T-helper 2 cell treated with Interferon-gamma antibody and Interleukin-4, amounts not matched to agents 5 μg/mL and 100 μg/mL, for 36 hours (primary cell): ENCODE measurements at regions not wholly inside any gene's neighbourhood (a gene's known extent, or its start where the extent isn't known, plus 50 kb on each side); places are given as distances from the start of the nearest gene placed in this dataset.

Experiments used
- DNase-seq: peaks from one replicate; pipeline ENCODE4 v3.0.0; 2021; ENCODE audit warnings: low spot score
- H3K27ac Mint-ChIP-seq: one replicate; pipeline ENCODE4 v1.8.0; 2021; ENCODE audit warnings: mild to moderate bottlenecking, mixed read lengths
- H3K27me3 Mint-ChIP-seq: one replicate; pipeline ENCODE4 v1.8.0; 2021; ENCODE audit warnings: low read depth, mixed read lengths
- H3K36me3 Mint-ChIP-seq: one replicate; pipeline ENCODE4 v1.8.0; 2021; ENCODE audit warnings: low read depth, mixed read lengths
- H3K4me1 Mint-ChIP-seq: one replicate; pipeline ENCODE4 v1.8.0; 2021; ENCODE audit warnings: low read depth, mixed read lengths
- H3K4me3 Mint-ChIP-seq: one replicate; pipeline ENCODE4 v1.8.0; 2022; ENCODE audit warnings: mild to moderate bottlenecking, moderate library complexity, mixed read lengths
- H3K9me3 Mint-ChIP-seq: one replicate; pipeline ENCODE4 v1.8.0; 2021; ENCODE audit warnings: mixed read lengths

DNA sequence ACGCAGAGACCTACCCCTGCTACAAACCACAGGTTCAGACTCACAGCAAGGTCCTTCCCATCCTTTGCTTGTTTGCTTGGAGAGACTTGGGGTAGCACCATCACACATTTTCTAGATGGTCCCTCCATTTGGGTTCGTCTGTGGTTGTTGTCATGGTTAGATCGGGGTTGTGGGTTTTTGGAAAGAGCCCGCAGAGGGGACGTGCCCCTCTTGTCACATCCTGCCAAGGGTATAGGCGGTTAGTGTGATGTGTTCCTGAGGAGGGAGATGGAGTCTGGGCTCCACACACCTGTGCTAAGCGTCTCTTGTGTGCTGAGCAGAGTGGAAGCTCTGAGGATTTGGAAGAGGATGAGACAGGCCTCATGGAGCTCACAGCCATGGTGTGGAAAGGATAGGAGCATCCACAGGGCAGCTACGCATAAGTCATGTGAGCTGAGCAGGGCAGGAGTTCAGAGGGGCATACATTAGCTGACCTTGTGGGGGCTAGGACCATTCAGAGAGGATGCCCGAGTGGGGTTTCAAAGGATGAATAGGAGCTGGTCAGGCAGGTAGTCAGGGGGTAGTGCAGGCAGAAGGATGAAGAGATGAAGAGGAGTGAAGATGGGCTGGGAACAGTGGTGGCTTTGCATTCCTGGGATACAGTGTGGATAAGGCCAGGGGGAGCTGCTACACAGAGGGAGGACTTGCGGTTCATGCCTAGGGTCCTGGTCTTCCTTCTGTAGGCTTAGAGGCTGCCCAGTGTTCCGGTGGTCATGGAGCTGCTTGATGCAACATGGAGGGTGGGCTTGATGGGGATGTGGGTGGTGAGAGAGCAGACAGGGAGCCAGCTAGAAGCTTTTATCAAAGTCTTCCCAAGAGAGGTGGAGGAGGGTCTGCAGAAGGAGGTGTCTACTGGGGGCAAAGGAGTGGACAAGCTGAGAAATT is 62.9 kb downstream of the ACKR3 start:
- H3K4me3 Mint-ChIP-seq = no peak overlapping the region
- no peaks in the 10 kb centered on the region for H3K27me3 Mint-ChIP-seq
- no peak overlapping the region for H3K27ac Mint-ChIP-seq
- no peaks in the 10 kb centered on the region for H3K9me3 Mint-ChIP-seq
- no peaks in the 10 kb centered on the region for H3K36me3 Mint-ChIP-seq
- peaks cover 2% of the 10 kb centered on the region for H3K4me1 Mint-ChIP-seq
- DNase-seq = no peak

DNA sequence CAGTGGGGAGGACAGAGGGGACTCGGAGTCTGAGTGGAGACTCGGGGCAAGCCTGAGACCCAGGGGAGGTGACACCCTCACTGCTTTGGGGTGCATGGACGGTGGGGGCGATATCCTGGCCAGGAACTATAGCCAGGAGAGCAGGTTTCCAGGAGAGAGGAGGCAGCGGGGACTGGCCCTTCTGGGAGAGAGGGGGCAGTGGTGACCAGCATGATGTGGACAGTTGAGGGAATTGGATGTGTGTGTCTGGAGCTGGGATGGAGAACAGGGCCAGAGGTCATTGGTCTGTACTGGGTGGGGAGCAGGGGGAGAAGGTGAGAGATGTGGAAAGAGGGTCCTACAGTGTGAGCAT is 63.6 kb downstream of the ACKR3 start:
- H3K36me3 Mint-ChIP-seq = no peaks in the 10 kb centered on the region
- no peaks in the 10 kb centered on the region for H3K27me3 Mint-ChIP-seq
- no peaks in the 10 kb centered on the region for H3K9me3 Mint-ChIP-seq
- peaks cover 2% of the 10 kb centered on the region for H3K4me1 Mint-ChIP-seq
- no peak for DNase-seq
- H3K27ac Mint-ChIP-seq = no peak overlapping the region
- H3K4me3 Mint-ChIP-seq = no peak overlapping the region

DNA sequence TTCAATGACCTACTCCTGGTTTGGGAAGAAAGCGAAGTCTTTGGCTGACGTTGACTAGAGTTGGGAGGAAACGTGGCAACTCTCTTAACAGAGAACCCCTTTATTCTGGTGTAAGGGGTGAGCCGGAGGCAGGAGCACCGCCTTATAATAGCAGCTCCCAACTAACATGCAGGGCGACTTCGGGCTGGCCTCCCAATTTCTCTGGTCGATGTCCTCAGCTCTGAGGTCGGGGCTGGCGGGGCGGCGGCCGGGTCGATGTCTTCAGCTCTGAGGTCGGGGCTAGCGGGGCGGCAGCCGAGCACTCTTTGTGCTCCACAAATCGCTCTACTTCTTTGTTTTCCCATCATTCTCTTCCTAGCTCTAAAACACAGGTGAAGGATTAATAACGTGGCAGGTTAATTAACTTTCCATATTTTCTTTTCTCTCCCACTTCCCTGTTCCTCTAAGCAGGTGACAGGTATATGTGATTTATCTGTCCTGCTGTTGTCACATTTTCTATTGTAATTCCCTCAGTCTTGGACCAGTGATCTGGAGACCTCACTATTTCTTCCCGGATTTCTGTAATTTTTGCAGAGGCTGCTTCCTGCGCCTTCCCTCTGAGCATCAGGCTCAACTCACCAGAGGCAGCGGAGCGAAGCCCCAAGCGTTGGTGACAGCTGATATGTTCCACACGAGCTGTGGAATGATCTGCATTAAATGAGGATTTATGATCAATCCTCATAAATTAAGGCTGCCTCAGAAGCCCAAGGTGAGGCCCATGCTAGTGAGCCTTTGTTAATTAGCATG is 64.3 kb downstream of the ACKR3 start:
- peaks cover 2% of the 10 kb centered on the region for H3K4me1 Mint-ChIP-seq
- no peaks in the 10 kb centered on the region for H3K27me3 Mint-ChIP-seq
- DNase-seq = no peak
- H3K4me3 Mint-ChIP-seq = no peak overlapping the region
- H3K9me3 Mint-ChIP-seq = no peaks in the 10 kb centered on the region
- no peaks in the 10 kb centered on the region for H3K36me3 Mint-ChIP-seq
- no peak overlapping the region for H3K27ac Mint-ChIP-seq

DNA sequence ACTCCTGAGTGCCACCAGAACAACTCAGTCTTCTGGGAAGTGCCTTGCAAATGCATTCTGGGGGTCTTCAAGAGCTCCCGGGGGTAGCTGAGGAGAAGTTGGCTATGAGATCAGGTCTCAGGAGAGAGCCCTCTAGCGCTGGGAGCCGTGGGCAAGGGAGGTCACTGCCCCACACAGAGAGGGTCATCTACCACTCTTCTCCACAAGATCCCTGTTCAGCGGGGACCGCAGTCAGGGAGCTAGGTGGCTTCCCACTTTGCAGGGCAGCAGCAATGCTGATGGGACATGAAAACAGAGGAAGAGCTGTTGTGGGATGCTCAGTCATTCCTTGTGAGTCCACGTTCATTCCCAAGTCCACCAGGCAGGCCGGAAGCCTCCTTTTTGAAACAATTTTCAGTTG is 66.6 kb downstream of the ACKR3 start:
- H3K36me3 Mint-ChIP-seq = no peaks in the 10 kb centered on the region
- no peak overlapping the region for H3K4me3 Mint-ChIP-seq
- no peaks in the 10 kb centered on the region for H3K27me3 Mint-ChIP-seq
- H3K27ac Mint-ChIP-seq = no peak overlapping the region
- H3K9me3 Mint-ChIP-seq = no peaks in the 10 kb centered on the region
- DNase-seq = no peak
- peaks cover 2% of the 10 kb centered on the region for H3K4me1 Mint-ChIP-seq

DNA sequence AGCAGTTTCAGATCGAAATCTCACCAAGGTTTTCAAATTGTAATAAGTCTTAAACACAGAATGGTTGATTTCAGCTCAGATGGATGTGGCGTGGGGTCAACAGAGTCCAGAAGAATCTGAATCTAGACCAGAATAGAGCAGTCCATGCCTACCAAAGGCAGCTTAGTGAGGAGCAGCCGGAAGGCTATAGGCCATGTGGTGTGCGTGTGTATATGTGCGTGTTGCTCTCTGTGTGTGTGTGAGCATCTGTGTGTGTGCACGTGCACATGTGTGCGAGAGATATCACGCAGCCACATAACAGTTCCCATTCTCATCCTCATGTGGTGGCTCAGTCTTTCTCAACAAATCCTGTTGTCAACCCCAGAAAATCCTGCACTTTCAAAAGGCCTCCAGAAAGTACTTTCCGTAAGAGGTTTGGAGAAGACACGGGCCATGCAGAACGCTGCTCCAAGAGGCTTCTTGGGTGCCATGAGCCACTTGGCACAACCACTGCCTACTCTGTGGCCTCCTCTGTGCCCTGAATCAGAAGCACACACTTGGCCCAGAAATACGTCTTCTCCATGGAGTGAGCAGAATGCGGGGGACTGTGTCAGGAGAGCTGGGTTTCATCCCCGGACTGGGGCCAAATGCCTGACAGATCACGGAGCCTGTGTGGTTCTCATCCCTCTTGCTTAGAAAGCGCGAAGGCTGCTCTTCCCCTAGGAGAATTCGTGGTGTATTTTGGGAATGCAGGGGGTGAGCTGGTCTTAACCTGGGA is 67.3 kb downstream of the ACKR3 start:
- H3K27ac Mint-ChIP-seq = no peak overlapping the region
- H3K36me3 Mint-ChIP-seq = no peaks in the 10 kb centered on the region
- H3K27me3 Mint-ChIP-seq = no peaks in the 10 kb centered on the region
- no peaks in the 10 kb centered on the region for H3K9me3 Mint-ChIP-seq
- no peak for DNase-seq
- H3K4me1 Mint-ChIP-seq = peaks cover 2% of the 10 kb centered on the region
- no peak overlapping the region for H3K4me3 Mint-ChIP-seq

DNA sequence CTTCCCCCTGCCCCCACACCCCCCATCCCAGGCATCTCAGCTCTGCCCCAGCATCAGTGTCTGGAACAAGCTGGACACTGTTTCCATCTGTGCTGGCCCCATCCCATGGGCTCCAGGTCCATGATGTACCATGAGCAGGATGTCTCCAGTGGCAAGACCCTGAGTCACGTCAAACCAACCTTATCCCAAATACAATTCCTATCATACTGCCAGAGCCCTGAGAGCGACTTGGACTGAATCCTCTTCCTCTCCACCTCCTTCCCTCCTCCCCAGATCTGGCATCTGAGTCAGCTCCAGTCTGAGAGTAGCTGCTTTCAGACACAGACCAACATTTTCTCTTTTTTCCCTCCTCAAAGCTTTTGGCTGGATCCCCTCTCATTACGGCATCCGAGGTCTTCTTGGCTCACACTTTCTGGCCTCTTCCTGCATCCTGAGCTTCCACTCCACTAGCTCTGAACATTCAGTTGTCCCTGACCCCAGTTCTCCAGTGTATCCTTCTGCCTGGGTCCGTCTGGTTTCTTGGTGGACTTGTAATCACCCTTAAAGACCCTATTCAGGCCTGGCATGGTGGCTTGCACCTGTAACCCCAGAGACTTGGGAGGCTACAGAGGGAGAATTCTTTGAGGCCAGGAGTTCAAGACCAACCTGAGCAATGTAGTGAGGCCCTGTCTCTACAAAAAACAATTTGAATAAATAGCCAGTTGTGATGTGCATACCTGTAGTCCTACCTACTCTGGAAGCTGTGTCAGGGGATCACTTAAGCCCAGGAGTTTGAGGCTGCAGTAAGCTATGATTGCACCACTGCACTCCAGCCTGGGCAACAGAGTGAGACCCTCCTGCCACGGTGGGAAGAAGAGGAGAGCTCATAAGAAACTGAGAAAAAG is 68.3 kb downstream of the ACKR3 start:
- Mint-ChIP-seq H3K4me1 (no peaks in the 10 kb centered on the region), H3K36me3 (no peaks in the 10 kb centered on the region), H3K27me3 (no peaks in the 10 kb centered on the region), H3K9me3 (no peaks in the 10 kb centered on the region), H3K4me3 (no peak overlapping the region), H3K27ac (no peak overlapping the region)
- no peak for DNase-seq

DNA sequence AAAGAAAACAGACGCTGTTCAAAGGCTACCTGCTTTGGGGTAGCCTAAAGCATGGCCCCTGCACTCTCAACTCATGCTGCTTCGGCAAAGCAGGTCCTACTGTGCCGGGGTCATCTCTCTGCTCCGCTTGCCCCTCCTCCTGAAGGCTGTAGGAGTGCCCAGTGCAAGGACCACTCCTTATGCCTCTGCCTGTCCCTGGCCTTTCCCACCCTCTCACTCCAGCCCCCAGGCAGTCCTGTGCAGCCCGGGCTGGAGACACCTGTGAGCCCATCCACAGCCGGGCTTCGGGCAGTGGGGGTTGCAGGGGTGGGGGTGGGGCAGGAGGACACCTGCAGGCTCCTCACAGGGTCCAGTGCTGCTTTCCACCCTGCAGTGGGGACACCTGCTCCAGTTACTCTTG is 69.1 kb downstream of the ACKR3 start:
- Mint-ChIP-seq H3K4me1 (no peaks in the 10 kb centered on the region), H3K27me3 (no peaks in the 10 kb centered on the region), H3K4me3 (no peak overlapping the region), H3K36me3 (no peaks in the 10 kb centered on the region), H3K9me3 (no peaks in the 10 kb centered on the region), H3K27ac (no peak overlapping the region)
- DNase-seq = no peak

DNA sequence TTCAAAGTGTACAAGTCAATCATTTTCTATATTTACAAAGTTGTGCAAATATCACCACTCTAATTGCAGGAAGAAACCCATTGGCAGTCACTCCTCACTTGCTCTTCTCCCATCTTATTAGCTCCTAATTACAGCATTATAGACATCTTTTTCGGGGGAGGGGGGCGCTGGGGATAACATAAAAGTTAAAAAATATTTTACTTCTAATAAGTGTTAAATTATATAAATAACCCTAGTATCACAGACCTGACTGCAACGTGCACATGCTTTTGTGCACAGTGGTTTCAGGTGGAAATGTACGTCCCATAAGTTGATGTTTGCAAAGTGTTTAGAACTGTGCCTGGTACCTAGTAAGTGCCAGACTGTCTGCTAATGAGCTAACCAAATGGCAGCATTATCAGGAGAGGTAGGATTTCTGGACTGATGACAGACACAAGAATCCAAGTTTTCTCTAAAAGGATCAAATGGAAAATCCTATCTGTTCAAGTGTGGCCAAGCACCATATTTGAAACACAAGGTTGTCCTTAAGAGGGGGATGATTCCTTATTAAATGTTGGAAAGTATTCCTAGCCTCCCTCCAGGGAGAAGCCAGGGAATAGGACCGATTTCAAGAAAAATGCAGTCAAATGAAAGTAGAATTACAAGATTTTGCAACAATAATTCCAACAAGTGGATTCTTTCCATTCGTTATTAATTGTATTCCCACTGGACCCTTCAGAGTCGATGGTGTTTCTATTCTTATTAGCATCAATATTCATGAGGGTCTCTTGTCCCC is 70.0 kb downstream of the ACKR3 start:
- H3K4me3 Mint-ChIP-seq = no peak overlapping the region
- no peaks in the 10 kb centered on the region for H3K9me3 Mint-ChIP-seq
- DNase-seq = no peak
- no peaks in the 10 kb centered on the region for H3K36me3 Mint-ChIP-seq
- H3K27me3 Mint-ChIP-seq = no peaks in the 10 kb centered on the region
- no peak overlapping the region for H3K27ac Mint-ChIP-seq
- no peaks in the 10 kb centered on the region for H3K4me1 Mint-ChIP-seq

DNA sequence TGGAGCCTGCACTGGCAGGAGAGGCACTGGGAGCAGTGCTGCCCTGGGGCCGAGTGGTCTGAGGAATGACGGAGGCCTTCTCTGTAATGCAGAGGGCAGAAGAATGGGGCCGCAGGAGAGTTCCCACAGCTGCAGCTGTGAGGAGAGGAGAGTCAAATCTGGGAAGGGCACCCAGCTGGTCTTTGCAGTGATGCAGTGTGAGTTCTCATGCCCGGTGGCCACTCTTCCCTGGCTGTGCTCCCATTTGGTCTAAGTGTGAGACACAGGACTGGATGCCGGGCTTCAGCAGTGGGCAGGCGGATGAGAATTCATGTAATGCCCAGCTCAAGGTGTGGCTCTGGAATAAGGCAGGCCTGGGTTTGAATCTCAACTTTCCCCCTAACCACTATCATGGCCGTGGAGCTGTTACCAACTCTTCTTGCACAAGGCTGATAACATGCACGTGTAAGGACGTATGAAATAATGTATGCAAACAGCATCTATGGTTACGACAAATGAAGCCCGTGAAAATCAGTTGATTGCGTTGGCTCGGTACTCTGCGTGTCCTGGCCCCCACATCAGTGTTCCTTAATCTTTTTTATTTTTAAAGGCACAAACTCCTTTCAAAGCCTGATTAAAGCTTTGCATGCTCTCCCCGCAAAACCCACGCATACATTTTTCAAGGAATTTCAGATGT is 71.6 kb downstream of the ACKR3 start:
- Mint-ChIP-seq H3K36me3 (no peaks in the 10 kb centered on the region), H3K4me1 (no peaks in the 10 kb centered on the region), H3K27ac (no peak overlapping the region), H3K9me3 (no peaks in the 10 kb centered on the region), H3K27me3 (no peaks in the 10 kb centered on the region), H3K4me3 (no peak overlapping the region)
- no peak for DNase-seq

DNA sequence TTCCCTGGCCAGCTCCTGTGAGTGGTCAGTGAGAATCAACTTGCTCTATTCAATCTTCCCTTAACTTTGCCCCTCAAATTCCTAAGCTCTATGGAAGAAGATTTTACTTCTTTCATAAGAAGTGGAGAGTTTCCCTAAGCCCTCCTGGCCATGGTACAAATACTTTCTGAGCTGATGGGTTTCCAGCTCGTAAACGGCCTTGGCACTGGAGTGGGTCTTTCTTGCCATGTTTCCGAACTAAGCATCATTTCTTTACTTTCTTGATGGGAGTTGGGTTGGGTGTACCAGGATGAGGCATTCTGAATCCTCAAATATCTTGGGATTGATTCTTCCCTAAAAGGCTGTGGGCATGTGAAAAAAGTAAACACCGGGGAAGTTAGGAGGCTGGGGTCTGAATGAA is 72.5 kb downstream of the ACKR3 start:
- no peak overlapping the region for H3K27ac Mint-ChIP-seq
- H3K9me3 Mint-ChIP-seq = no peaks in the 10 kb centered on the region
- H3K36me3 Mint-ChIP-seq = no peaks in the 10 kb centered on the region
- no peak overlapping the region for H3K4me3 Mint-ChIP-seq
- no peak for DNase-seq
- no peaks in the 10 kb centered on the region for H3K4me1 Mint-ChIP-seq
- H3K27me3 Mint-ChIP-seq = no peaks in the 10 kb centered on the region

DNA sequence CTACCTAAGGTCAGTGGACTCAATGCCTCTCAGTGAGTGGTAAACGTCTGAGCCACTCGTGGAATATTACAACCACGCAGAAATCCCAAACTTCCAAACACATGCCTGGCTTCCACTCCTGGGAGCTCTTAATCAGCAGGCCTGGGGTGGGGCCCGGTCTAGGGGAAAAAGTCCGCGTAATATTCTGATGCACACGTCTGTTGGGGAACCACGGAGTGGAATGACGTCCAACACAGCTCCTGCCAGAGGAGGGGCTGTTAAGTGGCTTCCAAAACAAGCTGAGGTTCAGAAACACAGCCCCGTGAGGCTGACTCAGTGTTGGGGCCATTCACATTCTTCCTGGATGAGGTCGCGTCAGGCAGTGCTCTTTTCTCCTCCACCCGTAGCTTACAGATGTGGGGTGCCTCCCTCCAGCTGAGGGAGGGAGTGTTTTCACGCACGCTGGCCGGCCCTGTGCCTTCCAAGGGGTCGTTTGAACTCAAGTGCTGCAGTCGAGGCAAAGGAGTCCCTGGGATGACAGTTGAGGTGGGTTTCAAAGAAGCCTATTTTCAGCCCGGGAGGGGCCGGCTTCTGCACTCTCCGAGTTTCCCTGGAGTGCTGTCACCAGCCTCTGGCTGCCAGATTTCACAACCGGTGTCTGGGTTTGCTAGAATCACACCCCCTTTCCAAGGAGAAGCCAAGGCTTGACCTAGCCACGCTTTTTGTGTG is 73.1 kb downstream of the ACKR3 start:
- Mint-ChIP-seq H3K27ac (no peak overlapping the region), H3K36me3 (no peaks in the 10 kb centered on the region), H3K4me3 (no peak overlapping the region), H3K27me3 (no peaks in the 10 kb centered on the region), H3K9me3 (no peaks in the 10 kb centered on the region), H3K4me1 (no peaks in the 10 kb centered on the region)
- no peak for DNase-seq

DNA sequence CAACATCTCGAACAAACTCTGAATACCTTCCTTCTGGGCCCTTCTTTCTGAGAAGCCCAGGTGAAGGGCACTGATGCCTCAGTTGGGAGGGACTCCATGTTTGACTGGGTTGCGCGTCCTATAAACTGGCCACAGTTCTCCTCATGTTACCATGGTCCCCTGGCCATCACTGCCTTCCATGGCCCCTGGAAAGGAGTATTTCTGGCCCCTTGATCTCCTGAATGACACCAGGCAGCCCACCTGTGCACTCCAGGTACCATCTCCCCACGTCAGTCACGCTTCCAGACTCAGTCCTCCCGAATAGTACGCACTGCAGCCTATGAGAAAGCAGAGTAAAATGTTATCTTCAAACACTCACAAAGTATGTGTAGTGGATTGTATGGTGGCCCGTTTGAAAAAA is 73.9 kb downstream of the ACKR3 start:
- Mint-ChIP-seq H3K36me3 (no peaks in the 10 kb centered on the region), H3K27ac (no peak overlapping the region), H3K4me3 (no peak overlapping the region), H3K27me3 (no peaks in the 10 kb centered on the region), H3K4me1 (no peaks in the 10 kb centered on the region), H3K9me3 (no peaks in the 10 kb centered on the region)
- no peak for DNase-seq
